Mammary epithelial cell (primary cell): ENCODE measurements at regions not wholly inside any gene's neighbourhood (a gene's known extent, or its start where the extent isn't known, plus 50 kb on each side); places are given as distances from the start of the nearest gene placed in this dataset.

Experiments
- CTCF ChIP-seq, 2 donors: IDR thresholded peaks in 1 of 2; conservative IDR thresholded peaks in 1 of 2; 2 replicates each; pipeline ENCODE4 v1.5.1; 2011 to 2012; ENCODE audit warnings: inconsistent platforms in 2 of 2, low read length in 2 of 2, mild to moderate bottlenecking in 2 of 2, control low read depth in 1 of 2, low read depth in 1 of 2; ENCODE audit not compliant: insufficient read depth in 1 of 2; ENCODE audit errors: extremely low read depth in 1 of 2
- EZH2 ChIP-seq: IDR thresholded peaks from 2 replicates; pipeline ENCODE4 v1.6.1; 2012; ENCODE audit warnings: low read length, inconsistent platforms, borderline replicate concordance

- TF ChIP-seq CTCF (conservative IDR thresholded peaks at IDR 0.05 in 1 of 2, IDR thresholded peaks at IDR 0.05 in 1 of 2; ENCODE audit: extremely low read depth in 1 of 2, insufficient read depth in 1 of 2, low read depth in 1 of 2, low read length in 2 of 2): no peak
- TF ChIP-seq EZH2: no peak
Measured at GRCh38 chr2:52404046-52404445, 1363.6 kb upstream of the CHAC2 start.
